Activated T-cell treated with anti-CD3 and anti-CD28 coated beads, Interleukin-2, amount 50 U/mL, for 48 hours (primary cell): ENCODE measurements at regions not wholly inside any gene's neighbourhood (a gene's known extent, or its start where the extent isn't known, plus 50 kb on each side); places are given as distances from the start of the nearest gene placed in this dataset.
"Not testable (repeated sequence)": the region's sequence is repeated elsewhere in the genome, so short reads cannot be mapped to it uniquely, and the experiment has no call there.

Experiments
- DNase-seq, 2 experiments: peaks; one replicate each; pipeline ENCODE4 v3.0.0-alpha.2; 2020

DNA sequence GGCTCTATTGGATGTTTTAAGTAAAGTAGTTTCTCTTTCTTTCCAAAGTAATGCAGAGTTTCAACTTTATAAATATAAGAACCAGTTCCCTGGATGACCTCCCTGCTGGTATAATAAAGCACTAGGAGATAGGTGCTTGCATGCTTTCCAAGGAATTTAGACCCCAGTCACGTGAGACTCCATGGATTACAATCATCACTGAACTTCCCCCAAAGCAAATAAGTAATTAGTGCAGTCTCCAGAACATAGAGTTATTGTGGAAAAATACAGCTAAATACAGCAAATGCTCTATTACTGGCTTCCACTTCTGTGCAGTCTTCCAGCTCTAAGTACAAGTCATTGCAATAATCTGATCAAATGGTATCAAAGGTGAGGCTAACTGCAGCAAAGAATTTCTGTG lies 220.2 kb upstream of the STEAP1 start:
- DNase-seq, result no peak

DNA sequence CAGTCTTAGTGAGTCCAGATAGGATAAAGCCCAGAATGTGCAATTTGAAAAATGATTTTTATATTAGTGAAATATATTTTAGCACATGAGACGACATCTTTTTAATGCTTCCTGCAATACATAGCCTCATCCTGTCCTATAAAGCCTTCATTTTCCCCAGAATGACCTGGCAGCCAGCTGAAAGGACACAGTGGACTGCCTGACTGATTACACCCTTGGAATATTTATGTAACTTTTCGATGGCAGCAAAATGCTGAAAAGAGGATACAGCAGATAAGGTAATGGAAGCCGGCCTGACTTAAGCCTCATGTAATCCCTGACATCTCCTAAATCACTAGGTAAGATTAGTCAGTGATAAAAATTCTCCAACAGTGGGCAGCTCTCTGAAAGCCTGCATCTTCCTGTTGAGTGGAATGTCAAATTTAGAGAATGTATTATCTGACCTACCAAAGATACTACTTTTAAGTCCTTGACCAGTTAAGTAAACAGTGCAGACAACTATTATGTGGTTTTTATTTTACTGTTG lies 210.7 kb upstream of the STEAP1 start:
- DNase-seq, result no peak

DNA sequence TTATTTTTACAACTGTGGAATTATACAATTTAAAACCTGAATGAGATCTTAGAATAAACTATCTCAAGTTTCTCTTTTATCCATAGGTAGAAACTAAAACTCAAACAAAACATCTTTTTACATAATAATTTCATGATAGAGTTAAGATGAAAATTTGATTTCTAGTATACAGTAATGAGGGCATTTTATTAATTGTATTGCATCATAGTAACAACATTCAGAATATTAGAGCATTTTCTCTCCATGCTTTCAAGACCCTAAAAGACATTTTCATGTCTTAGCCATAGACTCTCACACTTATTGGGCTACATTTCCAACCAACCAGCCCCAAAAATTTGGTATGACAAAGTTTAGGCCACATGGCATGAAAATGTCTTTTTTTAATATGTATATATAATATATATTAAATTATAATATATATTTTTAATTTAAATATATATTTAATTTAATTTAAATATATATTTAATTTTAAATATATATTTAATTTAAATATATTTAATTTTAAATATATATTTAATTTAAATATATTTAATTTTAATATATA lies 195.7 kb upstream of the STEAP1 start:
- no peak for DNase-seq

DNA sequence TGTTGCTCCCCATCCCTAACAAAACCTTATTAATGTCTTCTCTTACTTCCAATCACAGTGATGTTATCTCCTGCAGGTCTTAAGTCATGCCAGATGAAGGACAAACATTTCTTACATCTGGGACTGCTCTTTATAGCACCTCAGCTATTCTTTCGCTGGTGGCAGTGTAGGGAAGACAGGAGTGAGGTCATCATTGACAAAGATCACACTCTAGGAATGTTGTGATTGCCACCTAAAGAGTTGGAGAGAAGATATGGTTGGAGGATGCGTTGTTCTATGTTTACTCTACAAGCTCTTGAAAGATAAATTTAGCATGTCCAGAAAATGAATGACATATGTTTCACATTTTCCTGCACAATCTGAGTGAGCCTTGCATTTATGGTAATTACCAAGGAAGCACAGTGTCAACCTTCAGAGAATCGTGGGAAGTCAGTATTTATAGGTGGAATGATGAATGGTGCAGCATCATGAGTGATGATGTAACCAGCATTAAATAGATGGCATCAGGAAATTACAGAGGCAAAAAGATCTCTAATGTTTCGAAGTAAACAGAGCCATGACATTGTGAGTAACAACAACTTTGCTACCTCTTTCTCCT lies 188.1 kb upstream of the STEAP1 start:
- DNase-seq, result no peak

DNA sequence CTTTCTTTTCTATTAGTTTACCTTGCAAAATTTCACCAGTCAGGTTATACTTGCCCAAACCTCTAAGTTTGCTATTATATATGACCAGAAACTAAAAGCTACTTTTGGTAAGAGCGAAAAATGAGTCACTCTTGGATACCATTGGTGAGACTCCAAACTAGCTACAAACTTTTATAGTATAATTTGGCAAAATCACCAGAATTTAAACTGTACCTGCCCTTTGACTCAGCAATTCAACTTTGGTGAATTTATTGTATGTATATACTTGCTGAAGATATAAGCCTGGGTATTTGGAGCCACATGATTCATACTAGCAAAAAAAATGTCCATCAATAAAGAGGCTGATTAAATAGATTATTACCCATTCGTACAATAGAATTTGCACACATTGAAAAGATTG lies 178.7 kb upstream of the STEAP1 start:
- DNase-seq, result no peak

DNA sequence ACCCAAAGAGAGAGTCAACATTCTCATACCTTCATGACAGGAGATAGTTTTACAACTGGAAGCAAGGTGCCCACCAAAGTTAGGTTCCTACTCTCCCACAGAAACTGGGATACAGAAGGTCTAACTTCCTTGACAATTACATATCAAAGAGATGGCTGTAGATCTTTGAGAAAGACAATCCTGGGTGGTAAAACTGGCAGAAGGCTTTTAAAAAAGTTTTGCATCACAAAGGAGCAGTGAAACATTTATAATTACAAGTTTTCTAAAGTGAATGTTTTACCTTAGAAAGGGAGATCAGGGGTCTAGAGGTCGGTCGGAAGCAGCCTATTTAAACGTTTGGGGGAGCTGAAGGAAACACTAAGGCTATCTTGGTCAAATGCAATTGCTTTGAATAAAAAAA lies 166.6 kb upstream of the STEAP1 start:
- DNase-seq, result no peak

DNA sequence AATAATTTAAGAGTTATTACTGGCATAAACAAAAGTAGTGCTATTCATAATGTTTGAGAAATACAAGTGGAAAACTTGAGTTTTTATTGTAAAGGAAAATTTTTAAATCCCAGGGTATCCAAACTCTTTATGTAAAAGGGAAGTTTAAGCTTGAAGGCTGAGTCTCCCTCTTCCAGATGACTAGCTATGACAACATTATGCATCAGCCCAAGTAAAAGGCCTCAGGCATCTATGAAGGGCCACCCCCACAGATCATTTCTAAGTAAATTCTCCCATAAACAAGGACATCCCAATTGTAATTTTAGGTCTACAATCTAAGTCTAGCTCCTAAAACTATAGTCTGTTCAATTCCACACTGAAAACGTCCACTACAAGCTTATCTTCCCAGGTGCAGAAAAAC lies 166.2 kb upstream of the STEAP1 start:
- no peak for DNase-seq

DNA sequence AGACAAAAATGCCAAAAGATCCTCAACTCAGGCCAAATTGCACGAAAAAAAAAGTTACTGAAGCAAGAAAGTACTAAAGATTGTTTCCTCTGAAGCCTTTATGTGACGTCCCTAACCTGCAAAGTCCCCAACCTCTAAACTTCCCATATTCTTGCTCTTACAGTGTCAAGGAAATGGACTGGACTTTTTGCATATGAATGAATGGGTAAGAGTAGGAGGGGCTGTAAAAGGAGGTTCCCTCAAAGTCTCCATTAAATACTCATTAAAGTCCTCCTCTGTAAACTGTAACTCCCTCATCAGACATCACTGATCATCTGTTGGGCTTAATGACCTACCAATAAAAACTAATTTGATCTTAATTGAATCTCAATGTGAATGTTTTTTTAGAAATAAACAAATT lies 164.8 kb upstream of the STEAP1 start:
- DNase-seq, result no peak

DNA sequence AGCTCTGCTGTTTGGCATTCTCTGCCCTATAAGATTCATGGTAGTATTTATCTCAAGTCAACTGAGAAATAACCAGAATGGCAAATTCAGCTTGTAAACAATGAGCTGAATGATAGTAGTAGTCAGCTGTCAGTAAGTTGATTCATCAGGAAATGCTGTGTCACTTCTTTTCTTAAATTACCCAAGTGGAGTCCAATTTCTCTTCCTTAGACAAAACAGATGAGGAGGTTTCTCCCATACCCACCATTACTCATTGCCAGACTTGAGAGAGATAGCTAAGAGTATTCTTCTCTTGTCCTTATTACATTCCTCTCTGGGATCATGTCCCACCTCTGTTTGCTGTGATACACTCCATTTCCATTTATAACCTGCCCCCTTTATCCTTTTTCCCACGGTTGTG lies 159.8 kb upstream of the STEAP1 start:
- no peak for DNase-seq

DNA sequence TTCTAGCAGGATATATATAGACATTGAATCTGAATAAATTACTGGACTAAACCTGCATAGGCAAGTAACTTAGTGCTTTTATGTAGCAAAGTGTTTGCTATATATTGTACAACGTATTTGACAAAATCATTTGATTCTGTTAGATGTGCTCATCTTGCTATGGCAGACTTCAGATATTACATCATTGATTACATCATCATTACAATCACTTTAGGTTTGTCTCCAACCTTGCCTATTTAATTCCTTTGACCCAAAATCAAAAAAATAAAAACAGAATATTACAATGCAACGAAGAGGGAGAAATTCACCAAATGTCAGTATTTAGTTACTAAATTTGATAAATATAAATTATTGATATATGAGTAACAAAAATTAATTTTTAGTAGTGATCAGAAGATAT lies 155.7 kb upstream of the STEAP1 start:
- DNase-seq, result no peak

DNA sequence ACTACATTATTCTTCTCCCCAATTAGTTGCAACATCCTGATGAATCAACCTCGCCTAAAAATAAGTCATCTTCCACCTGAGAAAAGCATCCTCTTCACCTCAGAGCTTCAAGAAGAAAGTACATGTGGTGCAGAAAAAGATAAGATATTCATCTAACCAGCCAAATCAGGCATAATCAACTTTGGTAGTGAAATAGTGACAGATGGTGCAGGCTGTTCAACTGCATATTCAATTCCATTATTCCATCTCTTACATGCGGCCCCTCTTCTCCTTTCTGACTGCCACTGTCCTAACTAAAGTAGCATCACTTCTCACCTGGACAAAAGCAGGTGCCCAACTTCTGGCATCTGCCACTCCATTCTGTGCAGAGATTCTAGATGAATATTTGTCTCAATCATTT lies 148.4 kb upstream of the STEAP1 start:
- DNase-seq, result no peak

DNA sequence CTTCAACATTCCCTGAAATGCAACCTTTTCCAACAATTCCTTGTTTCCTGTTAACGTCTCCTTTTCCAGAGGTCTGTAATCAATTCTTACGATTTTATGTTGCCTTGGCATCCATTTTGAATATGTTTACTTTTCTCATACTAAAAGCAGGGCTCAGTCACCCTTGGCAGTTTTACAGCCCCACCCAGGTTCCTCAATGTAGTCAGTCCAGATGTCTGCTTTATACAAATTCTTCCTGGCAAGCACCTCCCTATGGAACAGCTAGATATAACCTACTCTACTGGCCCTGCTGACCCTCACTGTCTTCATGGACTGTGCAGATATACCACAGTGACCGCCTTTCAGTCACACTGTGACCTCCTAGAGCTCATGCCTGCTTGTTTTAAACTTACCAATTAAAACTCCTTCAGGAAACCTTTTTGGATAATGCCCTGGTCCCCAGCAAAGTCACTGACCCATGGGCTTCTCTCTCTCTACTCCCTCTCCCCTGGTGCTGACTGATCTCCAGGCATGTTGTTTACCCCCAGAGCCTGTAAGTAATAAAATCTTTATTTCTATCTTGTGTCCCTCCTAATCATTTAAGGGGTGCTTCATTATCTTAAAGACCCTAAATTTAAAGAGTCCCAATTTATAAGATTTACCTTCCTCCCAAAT lies 147.1 kb upstream of the STEAP1 start:
- no peak for DNase-seq

DNA sequence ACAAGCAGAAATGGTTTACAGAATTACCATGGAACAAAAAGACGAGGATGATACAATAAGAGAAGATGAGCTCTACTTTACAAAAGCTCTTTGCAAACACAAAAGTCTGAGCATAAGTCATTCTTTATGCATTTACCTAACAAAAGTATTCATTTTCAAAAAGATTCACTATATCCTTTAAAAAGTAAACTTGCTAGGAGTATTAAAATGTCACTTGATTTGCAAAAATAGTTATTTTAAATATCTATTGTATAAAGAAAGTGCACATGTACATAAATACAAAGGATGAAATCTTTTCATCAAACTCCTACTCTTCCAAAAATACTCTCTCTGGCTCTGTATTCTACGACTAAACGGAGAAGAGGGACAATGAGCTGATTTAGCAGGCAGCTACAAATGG lies 146.4 kb upstream of the STEAP1 start:
- no peak for DNase-seq

DNA sequence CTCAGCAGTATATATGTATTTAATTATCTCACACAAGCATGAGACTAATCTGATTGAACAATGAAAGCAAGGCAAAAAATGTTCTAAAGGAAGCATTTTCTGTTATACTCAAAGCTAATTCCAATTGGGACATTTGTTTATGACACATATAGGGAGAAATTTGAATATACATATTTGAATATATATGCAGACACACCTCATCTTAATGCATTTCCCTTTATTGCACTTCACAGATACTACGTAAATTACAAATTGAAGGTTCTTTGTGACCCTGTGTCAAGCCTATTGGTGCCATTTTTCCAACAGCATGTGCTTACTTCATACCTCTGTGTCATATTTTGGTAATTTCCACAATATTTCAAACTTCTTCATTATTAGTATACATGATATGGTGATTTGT lies 132.1 kb upstream of the STEAP1 start:
- no peak for DNase-seq

DNA sequence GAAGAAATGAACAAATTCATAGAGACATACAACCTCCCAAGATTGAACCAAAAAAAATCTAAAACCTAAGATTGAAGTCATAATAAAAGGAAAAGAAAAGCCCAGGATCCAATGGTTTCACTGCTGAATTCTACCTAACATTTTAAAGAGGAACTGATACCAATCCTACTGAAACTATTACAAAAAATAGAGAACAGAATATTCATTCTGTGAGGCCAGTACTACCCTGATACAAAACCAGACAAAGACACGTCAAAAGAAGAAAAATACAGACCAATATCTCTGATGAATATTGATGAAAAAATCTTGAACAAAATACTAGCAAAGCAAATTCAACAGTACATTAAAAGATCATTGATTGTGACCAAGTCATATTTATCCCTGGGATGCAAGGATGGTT lies 128.5 kb upstream of the STEAP1 start:
- no peak for DNase-seq

DNA sequence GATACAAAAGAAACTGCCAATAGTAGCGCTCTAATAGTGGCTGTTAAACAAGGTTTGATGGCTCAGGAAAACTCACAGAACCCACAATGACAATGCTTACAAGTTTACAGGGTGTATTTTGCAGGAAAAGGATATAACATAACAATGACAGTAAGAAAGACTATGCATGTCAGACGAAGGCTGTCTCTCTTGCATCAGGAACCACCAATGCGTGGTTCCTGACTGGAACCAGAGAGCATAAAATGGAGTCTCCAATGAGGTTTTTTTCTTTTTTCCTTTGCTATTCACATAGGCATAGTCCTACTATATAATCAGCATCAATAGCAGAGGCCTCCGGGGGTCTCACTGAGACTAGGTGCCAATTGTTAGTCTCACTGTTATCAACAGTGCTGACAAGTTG lies 120.4 kb upstream of the STEAP1 start:
- DNase-seq, result no peak

DNA sequence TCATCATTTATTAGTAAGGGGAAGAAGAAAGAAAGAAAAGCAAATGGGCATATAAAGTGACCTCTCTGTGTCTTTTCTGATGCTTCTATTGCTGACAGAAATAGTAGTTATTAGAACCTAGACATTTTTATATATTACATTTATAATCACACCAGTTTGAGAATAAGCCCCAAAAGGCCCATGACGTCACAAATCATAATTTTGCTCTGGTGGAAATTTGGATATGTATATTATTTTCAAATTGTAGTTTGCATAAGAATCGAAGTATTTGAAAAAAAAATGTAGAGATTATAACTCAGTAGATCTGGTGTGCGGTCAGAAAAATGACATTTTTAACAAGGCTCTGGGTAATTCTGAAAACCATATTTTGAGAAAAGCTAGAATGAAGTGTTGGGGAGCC lies 101.2 kb upstream of the STEAP1 start:
- DNase-seq, result no peak

DNA sequence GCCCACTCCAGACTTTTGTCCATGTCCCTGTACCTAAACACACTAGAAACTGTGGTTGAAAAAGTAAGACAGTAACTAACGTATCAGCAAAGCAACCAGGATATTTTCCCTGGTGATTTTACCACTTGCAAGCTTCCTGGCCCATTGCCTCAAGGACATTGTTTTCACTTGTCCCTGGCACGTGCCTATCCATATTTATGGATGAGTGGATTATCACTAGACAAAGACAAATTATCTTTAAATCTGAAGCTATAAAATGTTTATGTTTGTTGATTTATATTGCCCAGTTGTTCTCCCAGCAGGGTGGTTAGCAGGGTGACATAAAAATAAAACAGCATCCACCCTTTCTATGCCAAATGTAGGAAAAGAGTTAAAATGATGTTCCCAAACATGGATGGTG lies 93.2 kb upstream of the STEAP1 start:
- DNase-seq, result no peak

DNA sequence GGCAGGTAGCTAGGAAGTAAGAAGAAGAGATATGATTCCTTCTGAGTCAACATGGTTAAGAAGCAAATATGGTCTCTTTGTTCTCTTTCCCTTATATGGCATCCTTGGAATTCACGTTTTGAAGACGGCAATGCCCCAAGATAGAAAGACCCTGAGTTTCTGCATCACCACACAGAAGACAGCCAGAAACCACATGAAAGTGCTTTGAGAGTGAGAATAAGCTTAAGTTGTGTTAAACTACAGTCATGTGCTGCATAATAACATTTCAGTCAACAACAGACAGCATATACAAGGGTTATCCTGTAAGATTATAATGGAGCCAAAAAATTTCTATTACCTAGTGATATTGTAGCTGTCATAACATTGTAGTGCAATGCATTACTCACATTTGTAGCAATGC lies 89.9 kb upstream of the STEAP1 start:
- no peak for DNase-seq

DNA sequence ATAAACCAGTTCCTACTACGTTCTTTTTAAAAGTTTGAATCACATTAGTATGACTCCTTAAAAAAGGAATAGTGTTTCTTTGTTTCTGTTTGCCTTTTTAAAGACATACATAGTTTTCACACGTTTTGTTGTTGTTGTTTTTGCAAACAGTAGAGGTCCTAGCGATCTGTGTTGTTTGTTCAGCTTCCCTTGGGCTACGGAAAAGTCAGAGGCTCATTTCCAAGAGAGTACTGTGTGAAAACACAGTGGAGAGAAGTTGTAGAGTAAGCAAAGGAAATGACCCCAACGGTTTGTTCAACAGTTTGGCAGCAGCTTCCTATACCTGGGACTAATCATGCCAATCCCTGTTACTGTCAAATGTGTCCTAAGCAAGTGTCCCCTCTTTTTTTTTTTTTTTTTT lies 87.1 kb upstream of the STEAP1 start:
- no peak for DNase-seq

DNA sequence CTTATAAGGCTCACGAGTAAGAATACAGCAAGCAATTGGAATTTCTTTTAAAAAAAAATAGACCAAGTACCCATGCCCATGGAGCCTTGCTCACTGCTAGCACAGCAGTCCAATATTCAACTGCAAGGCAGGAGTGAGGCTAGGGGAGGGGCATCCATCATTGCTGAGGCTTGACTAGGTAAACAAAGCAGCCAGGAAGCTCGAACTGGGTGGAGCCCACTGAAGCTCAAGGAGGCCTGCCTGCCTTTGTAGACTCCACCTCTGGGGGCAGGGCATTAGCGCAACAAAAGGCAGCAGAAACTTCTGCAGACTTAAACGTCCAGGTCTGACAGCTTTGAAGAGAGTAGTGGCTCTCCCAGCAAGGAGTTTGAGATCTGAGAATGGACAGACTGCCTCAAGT lies 84.0 kb upstream of the STEAP1 start:
- DNase-seq, result not testable (repeated sequence)

DNA sequence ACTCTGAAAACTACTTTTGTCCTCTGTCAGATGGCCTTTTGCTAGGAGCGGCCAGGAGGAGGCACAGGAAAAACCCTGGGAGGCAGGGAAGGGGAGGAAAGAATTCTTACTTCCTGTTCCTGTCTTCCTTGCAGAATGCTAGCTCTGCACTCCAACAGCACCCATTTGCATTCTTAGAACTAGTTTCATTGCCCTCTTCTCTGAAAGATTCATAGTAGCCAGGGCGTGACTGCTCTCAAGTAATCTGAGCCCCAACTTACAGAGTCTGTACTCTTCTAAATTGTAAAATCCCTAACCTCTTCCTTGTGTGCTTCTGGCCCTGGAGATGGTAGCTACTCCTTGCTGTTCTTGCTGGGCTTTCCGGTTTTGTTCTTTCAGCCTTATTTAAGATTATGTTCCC lies 75.3 kb upstream of the STEAP1 start:
- DNase-seq, result no peak

DNA sequence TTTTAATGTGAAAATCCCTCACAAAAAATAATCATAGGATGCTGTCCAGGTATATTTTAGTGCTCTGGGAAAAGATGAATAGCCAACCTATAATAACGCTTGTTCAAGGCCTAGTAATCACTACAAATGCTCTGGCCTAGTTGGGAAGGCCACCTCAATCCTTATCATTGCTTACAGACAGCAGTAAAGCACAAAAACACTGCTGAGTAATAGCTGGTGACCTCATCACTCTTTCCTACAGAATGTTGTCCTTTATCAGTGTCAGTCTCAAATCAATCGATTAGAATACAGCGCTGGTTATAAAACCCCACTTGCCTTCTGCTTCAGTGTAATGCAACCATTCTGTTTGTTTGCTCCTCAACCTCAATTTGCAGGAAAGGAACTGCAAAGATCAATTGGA lies 72.6 kb upstream of the STEAP1 start:
- no peak for DNase-seq

DNA sequence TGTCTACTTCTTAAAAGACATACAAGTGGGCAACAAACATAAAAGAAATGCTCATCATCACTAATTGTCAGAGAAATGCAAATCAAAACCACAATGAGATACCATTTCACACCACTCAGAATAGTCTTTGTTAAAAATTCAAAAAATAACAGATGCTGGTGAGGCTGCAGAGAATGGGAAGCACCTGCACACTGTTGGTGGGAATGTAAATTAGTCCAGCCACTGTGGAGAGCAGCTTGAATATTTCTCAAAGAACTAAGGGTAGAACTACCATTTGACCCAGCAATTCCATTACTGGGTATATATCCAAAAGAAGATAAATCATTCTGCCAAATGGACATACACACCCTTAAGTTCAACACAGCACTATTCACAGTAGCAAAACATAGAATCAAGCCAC lies 61.8 kb upstream of the STEAP1 start:
- DNase-seq, result no peak

DNA sequence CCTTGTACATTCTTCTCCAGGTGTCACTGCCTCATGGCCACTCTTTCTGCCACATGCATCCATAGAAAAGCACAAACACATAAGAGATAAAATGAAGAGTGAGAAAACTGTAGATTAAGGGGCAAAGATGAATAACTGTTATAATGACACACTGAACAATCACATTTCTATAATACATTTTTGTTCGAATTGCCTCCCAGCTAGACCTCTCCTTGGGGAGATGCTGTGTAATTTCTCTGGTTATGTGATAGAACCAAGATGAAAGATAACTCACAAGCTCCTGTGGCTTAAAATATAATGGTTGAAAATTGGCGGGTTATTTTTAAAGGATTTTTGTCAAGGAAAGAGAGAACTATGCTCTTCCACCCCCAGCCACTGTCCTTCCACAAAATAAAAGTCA lies 60.2 kb upstream of the STEAP1 start:
- DNase-seq, result no peak
